AML-193 (cell line): ENCODE measurements at regions not wholly inside any gene's neighbourhood (a gene's known extent, or its start where the extent isn't known, plus 50 kb on each side); places are given as distances from the start of the nearest gene placed in this dataset.
"Not testable (repeated sequence)": the region's sequence is repeated elsewhere in the genome, so short reads cannot be mapped to it uniquely, and the experiment has no call there.

Source experiments
- DNase-seq, 2 experiments: peaks; one replicate each; lab custom pipeline; 2025; lab: John Stamatoyannopoulos, UW

- DNase-seq, result no peak
Measured at GRCh38 chr12:75705749-75706711, 194.6 kb upstream of the KRR1 start.

DNA sequence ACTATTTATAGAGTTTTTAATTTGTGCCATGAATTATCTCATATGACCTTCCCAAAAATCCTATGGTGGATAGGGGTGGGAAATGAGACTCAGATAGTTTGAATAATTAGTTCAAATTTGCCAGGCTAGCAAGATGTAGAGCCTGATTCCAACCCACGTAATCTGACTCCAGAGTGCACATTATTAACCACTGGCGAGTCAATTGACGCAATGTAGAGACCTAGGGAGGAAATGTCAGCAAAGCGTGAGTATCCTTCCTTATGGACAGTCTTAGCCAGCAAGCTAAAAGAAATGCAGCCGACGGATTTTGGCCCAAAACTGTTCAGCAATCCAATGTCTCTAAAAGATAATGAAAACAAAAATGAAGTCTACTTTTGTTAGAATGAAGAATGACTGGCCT, 193.3 kb upstream of the KRR1 start:
- no peak for DNase-seq

GRCh38 chr12:75704208-75704607, 192.8 kb upstream of the KRR1 start:
- DNase-seq, result no peak

GRCh38 chr12:75703131-75703530, 191.7 kb upstream of the KRR1 start:
- DNase-seq, result no peak

GRCh38 chr12:75702477-75703093, 191.2 kb upstream of the KRR1 start:
- DNase-seq, result no peak

DNA sequence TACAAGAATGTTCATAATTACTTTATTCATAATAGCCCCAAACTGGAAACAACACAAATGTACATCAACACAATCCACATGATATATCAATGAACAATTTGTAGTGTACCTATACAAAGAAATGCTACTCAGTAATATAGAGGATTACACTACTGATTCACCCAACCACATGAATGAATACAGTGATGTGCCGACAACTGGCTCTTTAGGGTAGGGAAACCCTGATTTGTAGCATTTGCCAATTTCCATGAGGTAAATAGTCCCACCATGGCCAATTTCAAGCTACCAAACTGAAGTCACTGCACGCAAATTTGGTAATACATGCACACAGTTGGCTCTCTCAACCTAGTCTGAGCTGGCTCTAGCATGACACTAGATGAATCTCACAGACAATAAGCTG, 190.4 kb upstream of the KRR1 start:
- DNase-seq, result no peak

DNA sequence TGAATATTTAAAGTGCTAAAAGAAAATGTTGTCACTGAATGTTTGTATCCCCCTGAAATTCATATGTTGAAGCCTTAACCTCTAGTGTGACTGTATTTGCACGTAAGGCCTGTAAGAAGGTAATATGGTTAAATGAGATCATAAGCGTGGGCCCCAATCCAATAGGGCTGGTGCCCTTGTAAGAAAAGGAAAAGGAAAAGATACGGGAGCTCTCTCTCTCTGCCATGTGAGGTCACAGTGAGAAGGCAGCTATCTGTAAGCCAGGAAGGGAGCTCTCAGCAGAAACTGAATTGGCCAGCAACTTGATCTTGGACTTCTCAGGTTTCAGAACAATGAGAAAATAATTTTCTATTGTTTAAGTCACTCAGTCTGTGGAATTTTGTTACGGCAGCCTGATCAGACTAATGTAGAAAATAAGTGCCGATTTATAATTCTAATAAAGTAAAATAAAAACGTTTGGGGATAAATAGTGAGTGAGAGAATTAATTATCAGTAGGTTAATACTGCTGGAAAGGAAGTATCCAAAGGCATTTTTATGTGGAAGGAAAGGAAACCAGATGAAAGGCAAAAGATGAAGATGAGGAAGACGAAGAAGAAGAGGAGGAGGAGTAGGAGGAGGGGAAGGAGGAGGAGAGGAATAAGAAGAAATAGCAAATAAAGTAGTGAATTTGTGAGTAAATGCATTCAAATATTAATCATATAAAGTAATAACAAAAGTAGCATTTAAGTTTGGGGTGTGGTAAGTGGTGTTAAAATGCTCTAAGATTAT, 188.5 kb upstream of the KRR1 start:
- no peak for DNase-seq

- no peak for DNase-seq
Measured at GRCh38 chr12:75699251-75699650, 187.8 kb upstream of the KRR1 start.

DNA sequence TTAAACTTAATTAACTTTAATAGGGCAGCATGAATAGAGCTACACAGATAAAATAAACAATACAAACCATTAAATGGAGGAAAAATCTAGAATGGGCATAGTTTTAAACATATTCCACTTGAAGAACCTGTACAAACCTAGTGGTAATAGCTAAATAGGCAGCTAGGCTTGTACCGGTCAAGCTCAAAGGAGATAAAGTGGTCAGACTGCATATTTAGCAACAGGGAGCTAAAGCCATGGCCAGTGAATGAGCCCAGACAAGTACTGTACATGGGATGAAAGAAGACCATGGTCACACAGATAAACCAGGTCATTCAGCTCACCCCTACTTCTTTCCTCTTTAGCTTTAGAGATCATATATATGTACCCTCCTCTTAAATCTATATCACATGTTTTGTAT, 186.6 kb upstream of the KRR1 start:
- DNase-seq, result no peak

GRCh38 chr12:75695926-75696325, 184.5 kb upstream of the KRR1 start:
- no peak for DNase-seq

DNA sequence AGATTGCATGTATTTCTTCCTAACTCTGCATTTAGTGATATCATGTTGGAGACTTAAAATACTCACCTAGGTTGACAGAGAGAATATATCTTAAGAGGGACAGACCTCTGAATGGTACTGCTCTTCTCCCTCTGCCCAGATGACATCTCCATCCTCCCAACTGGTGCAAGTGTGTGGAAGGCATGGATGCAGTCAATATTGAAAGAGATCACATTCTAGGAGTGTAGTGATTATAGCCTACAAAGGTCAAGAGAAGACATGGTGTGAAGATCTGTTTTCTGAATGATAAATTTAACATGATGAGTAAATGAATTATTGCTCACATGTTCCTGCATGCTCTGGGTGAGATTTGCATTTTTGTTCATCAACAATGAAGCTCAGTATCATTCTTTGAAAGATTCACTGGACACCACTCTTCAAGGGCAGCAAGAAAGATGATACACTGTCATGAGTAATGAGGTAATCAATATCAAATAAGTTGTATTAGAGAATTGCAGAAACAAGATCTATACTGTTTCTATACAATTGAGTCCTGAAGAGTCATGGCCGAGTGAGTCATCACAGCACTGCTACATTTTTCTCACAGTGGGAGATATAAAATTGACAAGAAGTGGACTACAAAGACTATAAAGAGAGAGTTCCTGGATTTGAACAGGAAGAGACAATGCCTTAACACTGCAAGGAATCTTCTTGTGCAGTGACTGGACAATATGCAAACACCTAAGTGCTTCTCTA, 183.3 kb upstream of the KRR1 start:
- DNase-seq, result no peak

DNA sequence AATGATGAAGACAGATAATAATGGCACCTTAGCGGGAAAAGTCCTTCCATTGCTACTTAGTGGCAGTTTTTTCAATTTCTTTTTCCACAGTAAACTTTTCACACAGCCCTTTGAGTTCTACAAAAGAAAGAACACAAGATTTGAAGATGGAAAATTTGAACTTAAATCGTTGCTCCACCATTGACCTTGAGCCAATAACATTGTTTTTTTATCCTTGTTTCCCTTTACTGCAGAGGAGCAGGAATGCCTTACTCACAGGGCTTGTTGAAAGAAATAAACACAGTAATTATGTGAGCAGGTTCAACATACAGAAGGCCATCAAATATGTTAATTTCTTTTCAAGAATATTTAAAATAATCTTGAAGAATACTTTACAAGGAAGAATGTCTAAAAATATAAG, 181.5 kb upstream of the KRR1 start:
- DNase-seq, result no peak

GRCh38 chr12:75690296-75690955, 179.0 kb upstream of the KRR1 start:
- no peak for DNase-seq

- not testable (repeated sequence) for DNase-seq
Measured at GRCh38 chr12:75686233-75686632, 174.8 kb upstream of the KRR1 start.

DNA sequence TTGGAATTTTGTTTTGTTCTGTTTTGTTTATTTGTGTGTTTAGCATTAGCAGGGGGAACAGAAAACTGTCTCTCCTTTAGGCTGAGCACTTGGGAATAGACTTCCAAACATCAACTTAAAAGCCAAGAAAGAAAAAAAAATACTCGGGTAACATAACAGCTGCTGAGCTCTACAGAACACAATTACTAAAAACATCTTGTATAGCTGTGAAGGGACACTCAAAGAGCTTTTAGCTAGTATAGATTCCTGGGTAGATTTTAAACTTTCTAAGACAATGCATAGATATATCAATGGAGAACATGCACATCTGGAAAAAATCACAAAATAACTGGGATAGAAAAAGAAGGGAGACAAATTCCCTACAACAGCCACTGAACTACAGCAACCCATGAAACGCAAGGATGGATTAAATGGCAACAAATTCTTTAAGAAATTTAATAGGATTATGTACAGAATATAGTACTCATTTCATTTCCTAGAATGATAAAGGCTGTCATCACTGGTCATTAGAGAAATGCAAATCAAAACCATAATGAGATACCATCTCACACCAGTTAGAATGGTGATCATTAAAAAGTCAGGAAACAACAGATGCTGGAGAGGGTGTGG, 174.3 kb upstream of the KRR1 start:
- DNase-seq, result no peak

- no peak for DNase-seq
Measured at GRCh38 chr12:75684678-75685616, 173.5 kb upstream of the KRR1 start.

GRCh38 chr12:75683995-75684586, 172.7 kb upstream of the KRR1 start:
- not testable (repeated sequence) for DNase-seq

DNA sequence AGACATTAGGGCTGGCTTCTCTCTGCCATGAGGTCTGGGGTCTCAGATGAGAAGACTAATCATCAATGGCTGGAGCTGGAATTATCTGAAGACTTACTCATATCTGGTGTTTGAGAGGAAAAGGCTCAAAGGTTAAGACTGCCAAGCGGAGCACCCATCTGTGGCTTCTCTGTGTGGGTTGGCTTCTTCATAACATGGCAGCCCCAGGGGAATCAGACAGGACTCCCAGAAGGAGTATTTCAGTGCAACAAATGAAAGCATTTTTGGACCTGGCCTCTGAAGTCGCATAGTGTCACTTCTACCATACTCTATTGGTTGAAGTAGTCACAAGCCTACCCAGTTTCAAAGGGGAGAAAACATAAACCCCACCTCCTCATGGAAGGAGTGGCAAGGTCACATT, 171.8 kb upstream of the KRR1 start:
- DNase-seq, result no peak

- no peak for DNase-seq
Measured at GRCh38 chr12:75677522-75677921, 166.1 kb upstream of the KRR1 start.
